HG03575 (cell line): ENCODE measurements at regions not wholly inside any gene's neighbourhood (a gene's known extent, or its start where the extent isn't known, plus 50 kb on each side); places are given as distances from the start of the nearest gene placed in this dataset.
"Not testable (repeated sequence)": the region's sequence is repeated elsewhere in the genome, so short reads cannot be mapped to it uniquely, and the experiment has no call there.

ENCODE experiments used
- ATAC-seq: cut with Tn5 transposase; IDR thresholded peaks from one replicate; pipeline ENCODE4 v1.9.1; 2021; ENCODE audit not compliant: unreplicated experiment, insufficient number of reproducible peaks, low FRiP score; ENCODE audit errors: extremely low read depth

DNA sequence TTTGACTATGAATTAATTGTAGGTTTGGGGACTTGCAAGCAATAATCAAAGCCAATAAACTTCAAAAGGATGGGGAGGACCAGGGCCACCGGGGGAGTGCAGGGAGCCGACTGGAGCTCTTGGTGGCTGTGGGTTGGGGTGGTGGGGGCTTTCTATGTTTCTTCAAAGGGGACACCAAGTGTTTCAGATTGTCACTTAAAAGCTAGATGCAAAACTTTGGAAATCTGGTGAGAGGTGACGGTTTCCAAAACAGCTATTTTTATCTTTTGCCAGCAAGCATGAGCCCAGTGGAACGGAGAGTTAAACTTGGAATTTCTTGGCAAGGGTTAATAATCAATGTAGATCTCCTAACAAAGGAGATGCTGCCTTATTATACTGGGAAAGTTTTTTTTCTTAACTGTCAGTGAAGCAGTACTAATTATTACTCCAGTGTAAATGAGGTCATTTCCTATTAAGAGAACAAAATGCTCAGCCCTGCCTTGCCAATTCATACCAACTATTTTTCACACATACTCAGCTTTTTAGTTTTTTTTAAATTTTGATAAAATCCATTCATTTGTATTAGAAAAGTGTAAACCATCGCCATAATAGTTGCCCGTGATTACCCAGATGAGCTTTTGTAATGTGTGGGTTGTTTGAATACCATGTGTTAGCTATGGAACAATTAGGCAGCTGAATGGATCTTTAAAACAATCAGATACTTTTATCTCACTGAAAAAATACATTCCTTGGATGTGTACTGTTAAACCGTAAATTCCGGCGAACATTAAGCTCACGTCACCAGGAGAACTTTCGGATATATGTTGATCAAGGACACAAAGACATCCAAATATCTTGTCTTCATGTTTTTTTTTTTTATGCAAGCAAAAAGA lies 95.9 kb upstream of the ZNF536 start:
- no peak for ATAC-seq

DNA sequence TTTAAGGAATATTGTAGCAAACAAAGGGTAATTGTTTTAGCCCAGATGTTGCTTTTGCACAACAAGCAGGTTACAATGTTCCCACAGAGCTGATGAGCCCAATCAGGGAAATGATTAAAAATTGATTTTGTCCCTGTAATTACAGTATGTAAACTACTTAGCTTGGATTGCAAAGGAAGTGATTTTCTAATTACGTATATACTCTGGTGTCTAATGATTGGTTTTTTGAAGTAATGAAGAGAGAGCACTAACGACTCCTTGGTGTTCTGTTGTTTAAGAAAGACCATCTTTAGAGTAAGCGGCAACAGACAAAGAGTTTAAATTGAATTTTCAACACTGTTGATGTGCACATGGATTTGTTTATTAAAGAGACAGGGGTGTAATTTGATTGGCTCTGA lies 95.3 kb upstream of the ZNF536 start:
- ATAC-seq: no peak

DNA sequence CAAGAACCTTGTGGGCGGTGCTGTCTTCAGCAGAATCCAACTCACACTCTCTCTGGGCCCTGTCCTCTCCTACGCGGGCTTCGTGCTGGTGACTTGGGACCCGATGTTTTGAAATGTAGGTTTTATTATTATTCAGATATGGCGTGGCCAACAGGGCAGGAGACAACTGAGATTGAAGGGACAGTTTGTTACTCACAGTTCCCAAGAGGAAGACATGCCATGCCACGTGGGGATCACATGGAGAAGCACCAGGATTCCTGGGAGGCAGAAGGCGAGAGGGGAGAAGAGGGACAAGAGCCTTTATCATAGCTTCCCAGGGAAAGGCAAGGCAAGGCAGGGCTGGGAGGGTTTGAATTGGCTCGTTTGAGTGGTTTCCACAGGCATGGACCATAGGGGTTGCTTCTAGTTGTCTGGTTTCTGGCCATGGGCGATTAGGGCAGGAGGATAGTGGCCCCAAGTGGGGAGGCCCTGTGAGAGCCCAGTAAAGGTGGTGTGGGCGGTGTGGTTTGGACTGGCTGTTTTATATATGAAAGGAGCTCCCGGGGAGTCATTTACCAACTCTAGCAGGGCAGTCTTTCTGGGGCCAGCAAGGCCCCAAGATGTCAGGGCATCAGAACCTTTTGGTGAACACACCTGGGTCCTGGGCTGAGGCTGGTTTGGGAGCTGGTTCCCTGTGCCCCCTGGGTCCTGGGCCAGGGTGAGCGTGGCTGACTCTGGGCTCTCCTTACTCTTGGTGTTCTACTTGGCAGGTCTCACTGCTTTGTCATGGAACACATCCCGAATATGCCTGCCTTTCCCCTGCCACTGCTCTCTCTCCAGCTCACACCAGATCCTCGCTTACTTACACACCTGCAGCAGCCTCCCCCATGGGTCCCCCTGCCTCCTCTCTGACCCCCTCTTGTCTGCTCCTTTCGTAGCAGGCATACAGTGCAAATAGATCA lies 94.0 kb upstream of the ZNF536 start:
- ATAC-seq: no peak

DNA sequence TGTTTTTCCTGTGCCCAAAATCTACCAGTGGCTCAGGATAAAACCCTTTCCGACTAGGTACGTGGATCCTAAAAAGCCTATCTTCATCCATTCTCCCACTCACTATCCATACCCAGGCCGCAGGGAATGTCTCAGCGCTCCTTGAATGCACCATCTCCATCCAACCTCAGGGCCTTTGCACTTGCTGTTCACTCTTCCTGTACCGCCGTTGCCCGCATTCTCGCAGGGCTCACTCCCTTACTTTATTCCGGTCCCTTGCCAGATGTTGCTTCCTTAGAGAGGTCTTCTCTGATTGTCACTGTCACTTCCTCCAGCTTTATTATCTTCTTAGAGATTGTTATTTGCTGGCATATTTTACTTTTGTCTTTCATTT lies 93.3 kb upstream of the ZNF536 start:
- ATAC-seq: no peak

DNA sequence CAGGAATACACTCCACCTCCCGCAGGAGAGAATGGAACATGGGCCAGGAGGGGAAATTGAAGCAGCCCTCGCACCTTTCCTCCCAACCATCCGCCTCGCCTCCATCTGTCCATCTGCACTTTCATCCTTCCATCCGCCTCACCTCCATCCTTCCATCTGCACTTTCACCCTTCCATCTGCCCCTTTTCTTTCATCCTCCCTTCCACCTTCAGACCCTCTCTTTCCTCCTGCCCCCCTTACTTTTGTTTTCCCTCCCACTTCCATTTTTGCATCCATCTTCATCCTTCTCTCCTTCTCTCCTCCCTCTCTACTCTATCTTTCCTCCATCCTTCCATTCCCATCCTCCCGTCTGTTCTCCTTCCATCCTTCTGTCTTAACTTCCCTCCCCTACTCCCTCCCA lies 92.2 kb upstream of the ZNF536 start:
- no peak for ATAC-seq

DNA sequence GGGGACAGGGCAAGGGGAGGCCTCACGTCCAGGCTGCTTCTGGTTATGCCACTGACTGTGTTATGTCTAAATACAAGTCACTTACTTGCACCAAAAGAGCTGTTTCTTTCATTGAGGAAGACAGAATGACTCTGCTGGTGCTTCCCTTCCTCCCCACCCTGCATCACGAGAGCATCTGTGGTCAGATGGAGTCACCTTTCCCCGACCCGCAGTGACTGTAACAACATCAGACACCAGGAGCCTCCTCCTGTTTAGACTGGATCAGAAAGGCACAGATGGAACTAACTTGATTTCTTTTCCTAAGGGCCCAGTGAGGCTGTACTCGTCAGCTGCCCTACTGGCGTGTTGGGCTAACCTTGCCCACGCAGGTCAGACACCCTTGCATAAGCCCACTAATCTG lies 90.3 kb upstream of the ZNF536 start:
- no peak for ATAC-seq

DNA sequence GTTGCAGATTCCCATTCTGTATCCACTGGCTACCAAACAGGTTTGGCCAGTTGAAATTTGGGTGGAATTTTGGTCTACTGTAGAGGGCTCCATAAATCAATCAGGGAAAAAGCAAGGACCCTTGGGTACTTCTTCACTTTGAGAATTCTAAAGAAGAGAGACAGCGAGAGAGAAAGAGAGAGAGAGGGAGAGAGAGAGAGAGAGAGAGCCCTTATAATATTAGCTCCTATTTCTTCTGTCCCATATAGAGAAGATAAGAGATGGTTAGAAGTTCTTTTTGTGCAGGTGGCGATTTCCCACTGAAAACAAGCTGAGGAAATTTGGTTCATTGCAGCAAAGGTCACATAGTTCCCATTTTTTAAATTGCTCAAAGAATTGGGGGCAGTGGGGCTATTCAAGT lies 88.6 kb upstream of the ZNF536 start:
- no peak for ATAC-seq

DNA sequence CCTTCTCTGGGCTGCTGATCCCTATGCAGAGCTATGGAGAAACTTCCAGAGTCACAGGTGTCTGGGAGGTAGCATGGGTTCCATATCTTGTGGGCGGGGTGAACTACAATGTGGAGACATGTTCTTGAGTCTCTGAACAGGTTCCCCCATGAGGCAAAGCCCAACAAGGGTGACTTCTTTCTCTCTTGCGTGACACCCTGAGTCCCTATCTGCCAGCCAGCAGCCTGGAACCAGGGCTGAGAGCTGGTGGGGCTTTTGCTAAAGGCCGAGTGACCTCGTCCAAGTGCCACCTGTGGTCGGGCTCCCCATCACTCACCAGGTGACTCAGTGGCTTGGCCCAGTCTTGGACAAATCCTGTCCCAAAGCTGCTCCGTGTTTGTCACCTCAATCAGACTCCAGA lies 88.0 kb upstream of the ZNF536 start:
- no peak for ATAC-seq

DNA sequence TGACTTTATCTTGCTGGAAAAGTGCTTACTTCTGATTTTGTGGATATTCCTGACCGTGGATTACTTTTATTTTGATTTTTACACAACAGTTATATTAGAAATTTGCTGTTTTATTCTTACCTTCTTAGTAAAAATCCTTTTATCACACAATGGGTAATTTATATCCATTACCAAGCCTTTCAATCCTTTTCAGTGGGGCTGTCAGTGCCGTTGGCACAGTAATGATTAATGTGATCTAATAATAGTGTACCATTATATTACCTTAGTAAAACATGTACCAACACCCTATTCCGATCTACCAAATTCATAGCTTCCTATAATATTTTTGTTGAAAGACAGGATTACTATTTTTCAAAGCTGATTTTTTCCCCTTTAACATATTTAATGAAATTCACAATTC lies 87.3 kb upstream of the ZNF536 start:
- no peak for ATAC-seq

DNA sequence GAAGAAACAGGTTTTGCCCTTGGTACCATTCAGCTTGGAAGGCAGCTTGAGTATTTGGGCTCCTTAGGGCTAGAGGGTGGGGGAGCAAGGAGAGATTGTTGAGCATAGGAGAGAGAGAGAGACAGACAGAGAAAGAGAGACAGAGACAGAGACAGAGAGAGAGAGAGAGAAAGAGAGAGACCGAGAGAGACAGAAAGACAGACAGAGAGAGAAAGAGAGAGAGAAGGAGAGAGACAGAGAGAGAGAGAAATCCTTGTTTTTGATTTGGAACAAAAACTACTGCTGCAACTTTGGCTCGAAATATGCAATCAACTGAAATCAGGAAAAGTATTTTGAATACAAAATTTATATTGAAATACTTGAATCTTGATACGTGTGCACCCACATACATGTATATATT lies 85.8 kb upstream of the ZNF536 start:
- no peak for ATAC-seq

DNA sequence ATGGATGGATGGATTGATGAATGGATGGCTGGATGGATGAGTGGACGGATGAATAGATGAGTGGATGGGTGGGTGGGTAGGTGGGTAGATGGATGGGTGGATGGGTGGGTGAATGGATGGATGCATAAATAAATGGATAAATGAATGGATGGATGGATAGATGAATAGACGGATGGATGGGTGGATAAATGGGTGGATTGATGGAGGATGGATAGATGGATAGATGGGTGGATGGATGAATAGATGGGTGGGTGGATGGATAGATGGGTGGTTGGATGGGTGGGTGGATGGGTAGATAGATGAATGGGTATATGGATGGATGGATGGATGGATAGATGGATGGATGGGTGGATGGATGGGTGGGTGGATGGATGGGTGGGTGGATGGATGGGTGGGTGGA lies 84.9 kb upstream of the ZNF536 start:
- ATAC-seq: no peak

DNA sequence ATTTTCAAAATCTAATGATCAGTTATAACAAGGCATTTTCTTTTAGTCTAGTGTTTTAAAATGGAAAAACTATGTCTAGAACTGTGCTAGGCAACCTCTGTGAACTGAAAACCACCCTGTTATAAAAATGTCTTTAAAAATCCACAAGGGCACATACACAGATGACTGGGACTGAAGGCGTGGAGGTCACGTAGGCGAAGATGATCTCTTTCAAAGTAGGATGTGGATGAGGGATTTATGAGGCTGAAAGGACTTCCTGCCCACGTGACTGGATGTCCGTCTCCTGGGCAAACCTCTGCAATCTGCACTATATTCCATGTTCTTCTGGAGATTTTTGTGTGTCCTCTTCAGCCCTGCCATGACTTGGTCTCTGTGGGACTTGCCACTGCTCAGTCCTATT lies 84.2 kb upstream of the ZNF536 start:
- no peak for ATAC-seq

DNA sequence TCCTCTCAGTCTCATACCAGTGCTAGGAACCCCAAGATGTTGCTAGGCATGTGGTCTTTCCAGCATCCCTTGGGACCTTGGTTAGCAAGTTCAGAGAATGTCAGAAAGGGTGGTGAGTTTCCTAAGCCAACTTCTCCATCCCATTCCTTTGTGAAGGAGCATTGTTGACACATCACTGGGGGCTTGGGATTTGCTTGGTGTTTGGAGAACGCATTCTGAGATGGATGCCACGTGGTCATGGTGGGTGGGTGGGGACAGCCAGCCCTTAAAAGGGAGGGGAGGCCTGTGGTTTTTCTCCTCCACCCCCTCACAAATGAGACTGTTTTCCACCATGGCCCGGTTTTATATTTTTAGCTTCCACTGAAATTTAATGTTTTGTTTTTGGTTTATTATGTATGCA lies 83.3 kb upstream of the ZNF536 start:
- no peak for ATAC-seq

DNA sequence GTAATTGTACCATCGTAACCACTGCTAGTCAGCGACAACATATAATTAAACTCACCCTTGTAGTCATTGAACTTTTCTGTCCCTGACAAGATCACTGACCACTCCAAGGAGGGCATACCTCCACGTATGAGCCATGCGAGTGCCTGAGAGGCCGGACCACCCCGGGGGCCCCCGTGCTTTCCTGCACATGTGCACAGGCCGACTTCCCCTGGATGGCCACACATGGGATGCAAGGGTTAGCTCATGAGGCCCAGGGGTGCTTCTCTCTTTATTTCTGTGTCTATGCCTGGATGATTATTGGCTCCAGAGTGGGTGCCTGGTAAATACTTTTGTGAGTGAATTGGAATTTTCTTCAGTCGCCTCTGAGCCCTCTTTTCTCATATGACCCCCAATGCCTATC lies 82.8 kb upstream of the ZNF536 start:
- no peak for ATAC-seq

DNA sequence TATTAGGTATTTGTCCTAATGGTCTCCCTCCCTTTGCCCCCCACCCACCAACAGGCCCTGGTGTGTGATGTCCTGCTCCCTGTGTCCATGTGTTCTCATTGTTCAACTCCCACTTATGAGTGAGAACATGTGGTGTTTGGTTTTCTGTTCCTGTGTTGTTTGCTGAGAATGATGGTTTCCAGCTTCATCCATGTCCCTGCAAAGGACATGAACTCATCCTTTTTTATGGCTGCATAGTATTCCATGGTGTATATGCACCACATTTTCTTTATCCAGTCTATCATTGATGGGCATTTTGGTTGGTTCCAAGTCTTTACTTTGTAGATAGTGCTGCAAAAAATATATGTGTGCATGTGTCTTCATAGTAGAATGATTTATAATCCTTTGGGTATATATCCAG lies 81.4 kb upstream of the ZNF536 start:
- not testable (repeated sequence) for ATAC-seq

DNA sequence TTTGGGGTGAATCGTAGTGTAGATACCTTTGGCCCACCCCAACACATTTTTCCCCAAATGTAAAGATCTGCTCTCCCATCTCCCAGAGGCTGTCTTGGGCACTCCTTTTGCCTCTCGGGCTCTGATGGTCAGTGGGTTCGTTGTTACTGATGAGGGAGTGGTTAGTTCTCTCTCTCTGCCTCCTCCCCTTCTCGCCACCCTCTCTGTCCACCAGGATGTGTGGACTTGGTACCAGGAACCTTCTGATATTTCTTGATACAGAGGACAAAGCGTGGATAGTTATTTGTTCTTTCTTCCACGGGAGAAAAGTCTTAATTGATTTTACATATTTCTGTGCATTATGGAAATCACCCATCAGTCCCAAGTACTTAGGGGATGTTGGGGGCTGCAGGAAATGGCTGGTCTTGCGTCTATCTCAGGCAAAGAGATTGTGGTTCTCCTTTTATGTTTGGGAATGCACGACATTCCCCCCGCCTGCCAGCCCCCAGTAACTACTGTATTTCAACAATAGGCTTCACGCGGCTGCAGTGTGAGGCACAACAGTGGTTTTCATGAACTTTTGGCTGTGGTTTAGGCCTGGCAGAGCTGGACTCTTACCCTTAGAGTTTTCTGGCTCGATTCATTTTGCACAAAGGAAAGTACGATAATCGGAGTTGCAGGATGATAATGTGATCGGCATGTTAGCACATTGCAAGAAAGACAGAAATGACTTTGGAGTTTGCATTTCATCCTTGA lies 79.0 kb upstream of the ZNF536 start:
- ATAC-seq: no peak

DNA sequence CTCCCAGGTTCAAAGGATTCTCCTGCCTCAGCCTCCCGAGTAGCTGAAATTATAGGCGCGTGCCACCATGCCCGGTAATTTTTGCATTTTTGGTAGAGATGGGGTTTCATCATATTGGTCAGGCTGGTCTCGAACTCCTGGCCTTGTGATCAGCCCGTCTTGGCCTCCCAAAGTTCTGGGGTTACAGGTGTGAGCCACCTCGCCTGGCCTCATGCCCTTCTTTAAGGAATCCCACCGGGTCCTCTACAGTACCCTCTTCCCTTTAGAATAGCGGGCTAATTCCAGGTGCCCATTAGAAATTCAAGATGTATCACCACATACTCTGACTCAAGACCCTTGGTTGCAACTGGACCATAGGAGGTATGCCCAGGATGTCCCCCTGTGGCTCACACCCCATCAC lies 74.2 kb upstream of the ZNF536 start:
- ATAC-seq: no peak

DNA sequence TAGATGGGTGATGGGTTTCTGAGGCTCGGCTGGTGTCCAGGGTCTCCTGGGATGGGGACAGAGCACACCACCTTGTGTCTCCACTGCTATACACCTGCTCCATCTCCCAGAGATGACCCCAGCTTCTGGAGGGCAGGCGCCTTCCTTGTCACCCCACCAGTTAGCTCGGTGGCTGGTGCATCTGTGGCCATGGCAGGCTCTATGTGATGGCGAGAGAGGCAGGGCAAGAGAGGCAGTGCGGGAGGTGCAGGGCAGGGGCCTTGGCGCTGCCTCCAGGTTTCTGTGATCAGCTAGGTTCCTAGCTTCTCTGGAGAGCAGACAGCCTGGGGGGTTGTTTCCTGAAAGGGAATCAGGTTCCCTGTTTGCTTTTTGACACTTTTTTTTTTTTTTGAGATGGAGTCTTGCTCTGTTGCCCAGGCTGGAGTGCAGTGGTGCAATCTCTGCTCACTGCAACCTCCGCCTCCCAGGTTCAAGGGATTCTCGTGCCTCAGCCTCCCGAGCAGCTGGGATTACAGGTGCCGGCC lies 69.0 kb upstream of the ZNF536 start:
- ATAC-seq: no peak

DNA sequence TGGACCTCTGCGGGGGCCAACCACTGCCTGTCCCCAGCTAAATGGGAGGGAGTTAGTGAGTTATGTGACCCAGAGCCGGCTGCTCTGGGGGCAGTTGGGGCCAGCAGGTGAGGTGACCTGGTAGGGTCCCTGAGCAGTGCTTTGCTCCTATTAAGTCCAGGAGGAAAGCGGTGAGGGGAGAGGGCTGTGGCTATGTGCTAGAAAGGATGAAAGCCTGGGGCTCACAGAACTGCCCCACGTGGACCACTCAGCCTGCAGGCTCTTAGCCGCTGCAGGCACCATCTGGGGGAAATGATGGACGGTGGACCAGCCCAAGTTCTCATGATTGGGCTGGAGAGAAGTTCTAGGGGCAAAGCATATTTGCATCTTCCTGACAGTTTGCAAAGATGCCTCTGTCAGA lies 67.6 kb upstream of the ZNF536 start:
- ATAC-seq: no peak
